Psoas muscle (tissue), 7 donors: ENCODE measurements at regions not wholly inside any gene's neighbourhood (a gene's known extent, or its start where the extent isn't known, plus 50 kb on each side); places are given as distances from the start of the nearest gene placed in this dataset.
"Not testable (repeated sequence)": the region's sequence is repeated elsewhere in the genome, so short reads cannot be mapped to it uniquely, and the experiment has no call there.

Experiments used
- ATAC-seq, 4 donors: fragments of 200-7000 bp; cut with Tn5 transposase; one replicate each; pipeline ENCODE4 v1.9.1; 2020; ENCODE audit warnings: moderate library complexity in 3 of 4, mild to moderate bottlenecking in 2 of 4
- DNase-seq, 2 donors: peaks; one replicate each; pipeline ENCODE4 v3.0.0-alpha.2; 2020
- H3K27ac ChIP-seq: fragments of 200-600 bp; one replicate; pipeline ENCODE4 v1.8.0; 2022
- H3K27me3 ChIP-seq, 3 donors: fragments of 200-600 bp in 1 of 3; one replicate each; pipeline versions ENCODE4 v1.6.1 to v1.8.0; 2013 to 2022; ENCODE audit warnings: low read length in 2 of 3, mild to moderate bottlenecking in 2 of 3, moderate library complexity in 1 of 3; ENCODE audit not compliant: insufficient read depth in 3 of 3
- H3K36me3 ChIP-seq, 2 donors: fragments of 200-600 bp in 1 of 2; one replicate each; pipeline versions ENCODE4 v1.6.1 to v1.8.0; 2013 to 2022; ENCODE audit warnings: low read depth in 1 of 2, mild to moderate bottlenecking in 1 of 2, moderate library complexity in 1 of 2; ENCODE audit not compliant: insufficient read depth in 1 of 2
- H3K4me1 ChIP-seq: fragments of 200-600 bp; one replicate; pipeline ENCODE4 v1.8.0; 2022
- H3K4me3 ChIP-seq: fragments of 200-600 bp; one replicate; pipeline ENCODE4 v1.8.0; 2022; ENCODE audit warnings: mild to moderate bottlenecking
- H3K9me3 ChIP-seq: fragments of 200-600 bp; one replicate; pipeline ENCODE4 v1.8.0; 2022
- WGBS, 3 donors: extraction: QIAGEN DNeasy Blood & Tissue Kit; methylation state at CpG; one replicate each; pipeline versions ENCODE4 v1.1.6 to v1.1.7; 2013; 5-methylcytosine and 5-hydroxymethylcytosine counted together
- intact Hi-C, 2 donors: fragments of 100-400 bp; cut with DNase I; formaldehyde crosslinking; loops; one replicate each; pipeline versions ENCODE4 v1.11.0 to v1.14.2; 2022
- TF ChIP-seq, protein P1 (sequence below): fragments of 200-600 bp; IDR thresholded peaks from one replicate; pipeline ENCODE4 v1.8.0; 2022; ENCODE audit warnings: antibody characterized with exemption
- donor health status: healthy with polysubstance abuse.
- donor health status: DM: no; HTN: no; CAD: no; lungs with moderate emphysema.
- donor health status: Bipolar disorder and iron deficiency.
- donor health status: healthy.
- donor health status: DM: yes; HTN: yes; CAD: no.
- donor health status: DM: no; HTN: no; CAD: no.
- donor health status: DM: yes; HTN: yes; CAD: no.

DNA sequence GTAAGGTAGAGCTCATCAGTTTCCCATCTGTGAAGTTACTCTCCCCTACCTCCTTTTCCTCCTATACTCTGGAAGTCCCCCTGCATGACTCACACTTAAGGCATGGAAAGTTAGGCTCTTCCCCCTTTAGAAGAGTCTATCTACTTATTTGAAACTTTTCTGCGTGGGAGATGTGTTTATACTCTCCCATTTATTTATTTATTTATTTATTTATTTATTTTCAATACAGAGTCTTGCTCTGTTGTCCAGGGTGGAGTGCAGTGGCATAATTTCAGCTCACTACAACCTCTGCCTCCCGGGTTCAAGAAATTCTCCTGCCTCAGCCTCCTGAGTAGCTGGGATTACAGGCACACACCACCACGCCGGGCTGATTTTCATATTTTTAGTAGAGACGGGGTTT, 107.5 kb upstream of the JCAD start:
- TF ChIP-seq, protein P1, sequence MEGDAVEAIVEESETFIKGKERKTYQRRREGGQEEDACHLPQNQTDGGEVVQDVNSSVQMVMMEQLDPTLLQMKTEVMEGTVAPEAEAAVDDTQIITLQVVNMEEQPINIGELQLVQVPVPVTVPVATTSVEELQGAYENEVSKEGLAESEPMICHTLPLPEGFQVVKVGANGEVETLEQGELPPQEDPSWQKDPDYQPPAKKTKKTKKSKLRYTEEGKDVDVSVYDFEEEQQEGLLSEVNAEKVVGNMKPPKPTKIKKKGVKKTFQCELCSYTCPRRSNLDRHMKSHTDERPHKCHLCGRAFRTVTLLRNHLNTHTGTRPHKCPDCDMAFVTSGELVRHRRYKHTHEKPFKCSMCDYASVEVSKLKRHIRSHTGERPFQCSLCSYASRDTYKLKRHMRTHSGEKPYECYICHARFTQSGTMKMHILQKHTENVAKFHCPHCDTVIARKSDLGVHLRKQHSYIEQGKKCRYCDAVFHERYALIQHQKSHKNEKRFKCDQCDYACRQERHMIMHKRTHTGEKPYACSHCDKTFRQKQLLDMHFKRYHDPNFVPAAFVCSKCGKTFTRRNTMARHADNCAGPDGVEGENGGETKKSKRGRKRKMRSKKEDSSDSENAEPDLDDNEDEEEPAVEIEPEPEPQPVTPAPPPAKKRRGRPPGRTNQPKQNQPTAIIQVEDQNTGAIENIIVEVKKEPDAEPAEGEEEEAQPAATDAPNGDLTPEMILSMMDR: no peak
- Histone ChIP-seq H3K4me3 (no peak overlapping the region), H3K27me3 (no peaks in the 10 kb centered on the region), H3K27ac (no peak overlapping the region), H3K36me3 (no peaks in the 10 kb centered on the region), H3K9me3 (no peaks in the 10 kb centered on the region), H3K4me1 (no peaks in the 10 kb centered on the region)
- intact Hi-C loops: no loop called here
- ATAC-seq (no peak), DNase-seq (no peak)
- WGBS, 3 donors: 92 to 96% (median 95%) methylated on average over 5 of the region's 5 CpGs

- 53 to 61% (median 61%) methylated on average over 8 of the region's 10 CpGs for WGBS, 3 donors
- ATAC-seq, H3K4me3 ChIP-seq, DNase-seq, H3K27me3 ChIP-seq, intact Hi-C loops, H3K27ac ChIP-seq, H3K9me3 ChIP-seq, H3K36me3 ChIP-seq, H3K4me1 ChIP-seq: not testable (repeated sequence)
These were observed 104.0 kb upstream of the JCAD start for GRCh38 chr10:30163410-30163809.

DNA sequence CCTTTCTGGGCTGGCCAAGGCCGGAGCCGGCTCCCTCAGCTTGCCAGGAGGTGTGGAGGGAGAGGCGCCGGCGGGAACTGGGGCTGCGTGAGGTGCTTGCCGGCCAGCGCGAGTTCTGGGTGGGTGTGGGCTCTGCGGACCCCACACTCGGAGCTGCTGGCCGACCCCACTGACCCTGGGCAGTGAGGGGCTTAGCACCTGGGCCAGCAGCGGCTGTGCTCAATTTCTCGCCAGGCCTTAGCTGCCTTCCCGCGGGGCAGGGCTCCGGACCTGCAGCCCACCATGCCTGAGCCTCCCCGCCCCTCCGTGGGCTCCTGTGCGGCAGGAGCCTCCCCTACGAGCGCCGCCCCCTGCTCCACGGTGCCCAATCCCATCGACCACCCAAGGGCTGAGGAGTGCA, 103.4 kb upstream of the JCAD start:
- H3K27ac ChIP-seq, H3K4me3 ChIP-seq, DNase-seq, H3K36me3 ChIP-seq, H3K9me3 ChIP-seq, H3K4me1 ChIP-seq, H3K27me3 ChIP-seq, intact Hi-C loops, ATAC-seq: not testable (repeated sequence)
- 94 to 95% (median 94%) methylated on average over 23 to 25 of the region's 25 CpGs for WGBS, 3 donors

- H3K36me3 ChIP-seq: no peaks in the 10 kb centered on the region
- no peaks in the 10 kb centered on the region for H3K9me3 ChIP-seq
- H3K4me3 ChIP-seq: no peak overlapping the region
- TF ChIP-seq, protein P1: no peak
- no peak for ATAC-seq
- H3K27me3 ChIP-seq: no peaks in the 10 kb centered on the region
- no peak overlapping the region for H3K27ac ChIP-seq
- H3K4me1 ChIP-seq: no peaks in the 10 kb centered on the region
- 38 to 44% (median 44%) methylated on average over 6 of the region's 6 CpGs for WGBS, 3 donors
- intact Hi-C loops: no loop called here
- no peak for DNase-seq
These were observed 101.0 kb upstream of the JCAD start for GRCh38 chr10:30160271-30160982.

DNA sequence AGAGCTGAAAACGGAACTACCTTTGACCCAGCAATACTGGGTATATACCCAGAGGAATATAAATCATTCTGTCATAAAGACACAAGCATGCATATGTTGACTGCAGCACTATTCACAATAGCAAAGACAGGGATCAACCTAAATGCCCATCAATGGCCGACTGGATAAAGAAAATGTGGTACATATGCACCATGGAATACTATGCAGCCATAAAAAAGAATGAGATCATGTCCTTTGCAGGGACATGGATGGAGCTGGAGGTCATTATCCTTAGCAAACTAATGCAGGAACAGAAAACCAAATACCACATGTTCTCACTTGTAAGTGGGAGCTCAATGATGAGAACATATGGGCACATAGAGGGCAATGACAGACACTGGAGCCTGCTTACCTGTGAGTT, 100.2 kb upstream of the JCAD start:
- H3K4me3 ChIP-seq, intact Hi-C loops, H3K4me1 ChIP-seq, H3K27ac ChIP-seq, H3K9me3 ChIP-seq, ATAC-seq, DNase-seq, H3K36me3 ChIP-seq, H3K27me3 ChIP-seq: not testable (repeated sequence)
- 67 to 78% (median 73%) methylated on average over 2 of the region's 2 CpGs for WGBS, 3 donors

GRCh38 chr10:30158325-30158960, 99.1 kb upstream of the JCAD start:
- no peaks in the 10 kb centered on the region for H3K9me3 ChIP-seq
- no peak overlapping the region for H3K4me3 ChIP-seq
- no peak overlapping the region for H3K27ac ChIP-seq
- H3K36me3 ChIP-seq: no peaks in the 10 kb centered on the region
- TF ChIP-seq, protein P1: no peak
- no peak for ATAC-seq
- intact Hi-C loops: no loop called here
- DNase-seq: no peak
- H3K27me3 ChIP-seq: no peaks in the 10 kb centered on the region
- no peaks in the 10 kb centered on the region for H3K4me1 ChIP-seq
- WGBS, 3 donors: 49 to 59% (median 59%) methylated on average over 2 of the region's 2 CpGs
